ENCODE measurements at regions not wholly inside any gene's neighbourhood (a gene's known extent, or its start where the extent isn't known, plus 50 kb on each side); places are given as distances from the start of the nearest gene placed in this dataset.

GRCh38 chr20:61184194-61184593 lies 67.9 kb upstream of the CDH4 start:
- no peak overlapping the region for H3K27ac ChIP-seq
- TF ChIP-seq CTCF (conservative IDR thresholded peaks at IDR 0.05), result no peak

GRCh38 chr20:61185181-61185580 lies 66.9 kb upstream of the CDH4 start:
- TF ChIP-seq CTCF (conservative IDR thresholded peaks at IDR 0.05), result no peak
- H3K27ac ChIP-seq, result no peak overlapping the region

GRCh38 chr20:61185841-61186601 lies 66.0 kb upstream of the CDH4 start:
- no peak overlapping the region for H3K27ac ChIP-seq
- TF ChIP-seq CTCF (conservative IDR thresholded peaks at IDR 0.05), result no peak

- no peak overlapping the region for H3K27ac ChIP-seq
- no peak for TF ChIP-seq CTCF (conservative IDR thresholded peaks at IDR 0.05)
These were observed 65.1 kb upstream of the CDH4 start for GRCh38 chr20:61186771-61187472.

- no peak for TF ChIP-seq CTCF (conservative IDR thresholded peaks at IDR 0.05)
- no peak overlapping the region for H3K27ac ChIP-seq
These were observed 62.5 kb upstream of the CDH4 start for GRCh38 chr20:61189534-61189933.

- TF ChIP-seq CTCF (conservative IDR thresholded peaks at IDR 0.05), result no peak
- H3K27ac ChIP-seq, result no peak overlapping the region
These were observed 61.0 kb upstream of the CDH4 start for GRCh38 chr20:61191096-61191495.

GRCh38 chr20:61192337-61192950 lies 59.6 kb upstream of the CDH4 start:
- TF ChIP-seq CTCF (conservative IDR thresholded peaks at IDR 0.05), result no peak

More at GRCh38 chr20:61192337-61192950, 59.6 kb upstream of the CDH4 start:
- H3K27ac ChIP-seq, result no peak overlapping the region
